H1 (cell line): ENCODE measurements at regions not wholly inside any gene's neighbourhood (a gene's known extent, or its start where the extent isn't known, plus 50 kb on each side); places are given as distances from the start of the nearest gene placed in this dataset.

ENCODE experiments used
- CTCF ChIA-PET: fragments of 300-600 bp; sonication (Branson Sonifier 250); formaldehyde crosslinking; loops from one replicate; lab custom pipeline; 2021; ENCODE audit not compliant: partially characterized antibody; lab: Charles Lee
- POLR2A ChIA-PET: fragments of 300-600 bp; sonication (Branson Sonifier 250); formaldehyde crosslinking; loops from one replicate; lab custom pipeline; 2021; ENCODE audit warnings: inconsistent platforms; ENCODE audit not compliant: partially characterized antibody; lab: Charles Lee
- DNase-seq, 2 experiments: peaks; one replicate each; pipeline versions ENCODE4 v3.0.0 to v3.0.0-alpha.2; 2010 to 2022; ENCODE audit warnings: low spot score in 2 of 2, low read depth in 1 of 2, mixed read lengths in 1 of 2
- FAIRE-seq: peaks from 2 replicates; lab custom pipeline; 2011; peaks lifted over from hg19 to GRCh38; lab: Jason Lieb, UNC
- H2AFZ ChIP-seq: 2 replicates; pipeline ENCODE4 v1.8.1; 2012; ENCODE audit warnings: low read length, inconsistent platforms
- H2AK5ac ChIP-seq: 2 replicates; pipeline ENCODE4 v1.6.1; 2013; ENCODE audit warnings: low read depth, low read length
- H2BK120ac ChIP-seq: replicated peaks from 2 replicates; pipeline ENCODE3; 2013; ENCODE audit warnings: low read depth, low read length, inconsistent platforms
- H2BK12ac ChIP-seq: 2 replicates; pipeline ENCODE4 v1.6.1; 2013; ENCODE audit warnings: low read depth, low read length
- H2BK15ac ChIP-seq: 2 replicates; pipeline ENCODE4 v1.6.1; 2013; ENCODE audit warnings: low read length
- H2BK20ac ChIP-seq: 2 replicates; pipeline ENCODE4 v1.6.1; 2013; ENCODE audit warnings: low read length
- H2BK5ac ChIP-seq: 2 replicates; pipeline ENCODE4 v1.6.1; 2013; ENCODE audit warnings: low read depth, low read length
- H3K14ac ChIP-seq: 2 replicates; pipeline ENCODE4 v1.6.1; 2013; ENCODE audit warnings: inconsistent platforms; ENCODE audit not compliant: insufficient read length
- H3K18ac ChIP-seq: 2 replicates; pipeline ENCODE4 v1.6.1; 2013; ENCODE audit warnings: low read length; ENCODE audit errors: extremely low read depth
- H3K23ac ChIP-seq: 2 replicates; pipeline ENCODE4 v1.6.1; 2013; ENCODE audit warnings: inconsistent platforms; ENCODE audit not compliant: insufficient read length
- H3K23me2 ChIP-seq: 2 replicates; pipeline ENCODE4 v1.6.1; 2013; ENCODE audit warnings: low read depth, low read length
- H3K27ac ChIP-seq: 2 replicates; pipeline ENCODE4 v1.6.1; 2011; ENCODE audit warnings: low read depth, low read length, inconsistent platforms
- H3K27me3 ChIP-seq, 4 experiments: replicated peaks in 1 of 4; 1 replicate in 1 of 4; 2 replicates in 3 of 4; pipeline versions ENCODE4 v1.6.1 to v1.8.1; 2011 to 2013; ENCODE audit warnings: low read length in 3 of 4, mild to moderate bottlenecking in 3 of 4, inconsistent platforms in 2 of 4, mixed read lengths in 2 of 4, moderate library complexity in 1 of 4; ENCODE audit not compliant: control insufficient read depth in 3 of 4, insufficient read depth in 3 of 4; ENCODE audit errors: extremely low read depth in 1 of 4
- H3K36me3 ChIP-seq, 4 experiments: 2 replicates each; pipeline versions ENCODE4 v1.6.1 to v1.8.1; 2011 to 2013; ENCODE audit warnings: mild to moderate bottlenecking in 4 of 4, low read length in 3 of 4, moderate library complexity in 2 of 4, control low read depth in 1 of 4, inconsistent platforms in 1 of 4; ENCODE audit not compliant: insufficient read depth in 4 of 4, control insufficient read depth in 2 of 4
- H3K4ac ChIP-seq: replicated peaks from 2 replicates; pipeline ENCODE3; 2013; ENCODE audit warnings: low read length, low read depth, mixed read lengths, inconsistent platforms; ENCODE audit not compliant: insufficient read length
- H3K4me1 ChIP-seq, 4 experiments: replicated peaks in 1 of 4; 1 replicate in 1 of 4; 2 replicates in 3 of 4; pipeline versions ENCODE4 v1.6.1 to v1.8.1; 2011 to 2013; ENCODE audit warnings: low read length in 3 of 4, inconsistent platforms in 2 of 4, mixed read lengths in 1 of 4; ENCODE audit not compliant: insufficient read depth in 4 of 4, control insufficient read depth in 3 of 4
- H3K4me2 ChIP-seq, 2 experiments: 2 replicates each; pipeline versions ENCODE4 v1.6.1 to v1.8.1; 2011 to 2013; ENCODE audit warnings: low read depth in 2 of 2, low read length in 2 of 2, control low read depth in 1 of 2, inconsistent platforms in 1 of 2, mild to moderate bottlenecking in 1 of 2; ENCODE audit not compliant: insufficient read depth in 1 of 2
- H3K4me3 ChIP-seq, 4 experiments: fragments of 200-600, 300-600 bp in 1 of 4; sonication (generic), shearing (Covaris generic), sonication (Bioruptor Twin) in 1 of 4; 2 replicates each; pipeline versions ENCODE4 v1.5.1 to v1.8.1; 2011 to 2016; ENCODE audit warnings: low read length in 4 of 4, low read depth in 3 of 4, control low read depth in 2 of 4, inconsistent platforms in 2 of 4, mild to moderate bottlenecking in 2 of 4, mixed read lengths in 1 of 4, moderate library complexity in 1 of 4; ENCODE audit not compliant: insufficient read depth in 2 of 4; ENCODE audit errors: extremely low read depth in 1 of 4
- H3K56ac ChIP-seq: replicated peaks from 2 replicates; pipeline ENCODE3; 2013; ENCODE audit warnings: low read depth, mild to moderate bottlenecking, mixed read lengths, low read length, inconsistent platforms; ENCODE audit not compliant: insufficient read length
- H3K79me1 ChIP-seq: 2 replicates; pipeline ENCODE4 v1.6.1; 2013; ENCODE audit warnings: low read depth, low read length, control low read depth
- H3K79me2 ChIP-seq, 2 experiments: 2 replicates each; pipeline versions ENCODE4 v1.6.1 to v1.8.1; 2012 to 2013; ENCODE audit warnings: low read length in 2 of 2, mild to moderate bottlenecking in 2 of 2, inconsistent platforms in 1 of 2; ENCODE audit not compliant: insufficient read depth in 2 of 2, control insufficient read depth in 1 of 2
- H3K9ac ChIP-seq, 4 experiments: replicated peaks in 1 of 4; 1 replicate in 1 of 4; 2 replicates in 3 of 4; pipeline versions ENCODE4 v1.6.1 to v1.8.1; 2011 to 2013; ENCODE audit warnings: low read depth in 3 of 4, low read length in 3 of 4, control low read depth in 2 of 4, mild to moderate bottlenecking in 2 of 4, moderate library complexity in 2 of 4, inconsistent platforms in 1 of 4; ENCODE audit errors: extremely low read depth in 1 of 4
- H3K9me3 ChIP-seq, 2 experiments: 2 replicates each; pipeline versions ENCODE4 v1.6.1 to v1.8.1; 2012 to 2013; ENCODE audit warnings: mild to moderate bottlenecking in 2 of 2, moderate library complexity in 2 of 2, control low read depth in 1 of 2, inconsistent platforms in 1 of 2, low read depth in 1 of 2, low read length in 1 of 2, mixed read lengths in 1 of 2; ENCODE audit not compliant: insufficient read depth in 2 of 2
- H4K20me1 ChIP-seq, 2 experiments: replicated peaks in 1 of 2; 2 replicates each; pipeline versions ENCODE3 to v1.8.1; 2011 to 2013; ENCODE audit warnings: inconsistent platforms in 2 of 2, low read length in 2 of 2, mild to moderate bottlenecking in 1 of 2; ENCODE audit not compliant: insufficient read depth in 2 of 2, control insufficient read depth in 1 of 2
- H4K5ac ChIP-seq: 2 replicates; pipeline ENCODE4 v1.6.1; 2013; ENCODE audit warnings: low read length, low read depth, mixed read lengths, inconsistent platforms; ENCODE audit not compliant: insufficient read length
- H4K8ac ChIP-seq: 2 replicates; pipeline ENCODE4 v1.8.0; 2013; ENCODE audit warnings: mild to moderate bottlenecking, moderate library complexity, low read length, inconsistent platforms; ENCODE audit not compliant: insufficient read depth; ENCODE audit errors: extremely low read depth
- H4K91ac ChIP-seq: replicated peaks from 2 replicates; pipeline ENCODE3; 2013; ENCODE audit warnings: low read length, mixed read lengths, inconsistent platforms; ENCODE audit not compliant: insufficient read length
- KDM5A ChIP-seq: fragments of 200-600 bp; IDR thresholded peaks from 2 replicates; pipeline ENCODE4 v1.7.1; 2012; ENCODE audit warnings: mild to moderate bottlenecking, low read length, inconsistent platforms, mixed read lengths
- NANOG ChIP-seq: IDR thresholded peaks from 2 replicates; pipeline ENCODE4 v1.6.1; 2011; ENCODE audit warnings: low read length, low read depth, mild to moderate bottlenecking, inconsistent platforms; ENCODE audit not compliant: insufficient read depth, poor library complexity, severe bottlenecking
- POU5F1 ChIP-seq: IDR thresholded peaks from 2 replicates; pipeline ENCODE4 v1.6.1; 2011; ENCODE audit warnings: low read depth, mild to moderate bottlenecking, low read length, moderate library complexity
- SAP30 ChIP-seq: fragments of 300-600 bp; sonication (generic); IDR thresholded peaks from 2 replicates; pipeline ENCODE4 v1.7.1; 2012; ENCODE audit warnings: low read length, moderate library complexity, mild to moderate bottlenecking, inconsistent platforms; ENCODE audit not compliant: insufficient read depth, insufficient replicate concordance
- WGBS, 2 experiments: shearing (Covaris generic) in 1 of 2; methylation state at CpG; one replicate each; pipeline versions ENCODE4 v1.1.6 to v1.1.7; 2013 to 2015; ENCODE audit warnings: low lambda C conversion rate in 2 of 2, mixed read lengths in 2 of 2, inconsistent platforms in 1 of 2, low coverage in 1 of 2, missing lambda C conversion rate in 1 of 2; ENCODE audit not compliant: insufficient replicate concordance in 2 of 2, insufficient coverage in 1 of 2, insufficient read length in 1 of 2; ENCODE audit errors: extremely low coverage in 1 of 2, missing lambda C conversion rate in 1 of 2; 5-methylcytosine and 5-hydroxymethylcytosine counted together

DNA sequence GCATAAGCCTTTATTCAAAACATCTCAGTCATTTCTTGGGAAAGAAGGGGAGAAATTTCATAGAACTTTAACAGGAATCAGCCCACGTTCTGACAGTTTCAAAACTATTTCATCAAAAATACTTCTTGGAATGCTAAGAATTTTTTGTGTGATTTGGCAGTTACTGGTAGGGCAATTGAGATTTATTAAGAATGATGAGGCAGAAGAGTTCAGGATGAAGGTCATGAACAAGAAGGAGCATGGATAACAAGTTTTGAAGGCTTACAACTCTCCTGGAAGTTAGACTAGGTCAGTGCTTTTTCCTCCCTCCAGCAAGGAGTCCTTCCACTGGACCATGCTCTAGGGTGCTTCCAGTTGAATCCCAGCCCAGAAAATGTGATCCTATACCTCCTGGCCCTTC is 569.9 kb downstream of the ANKRD7 start:
- no peak overlapping the region for H2BK5ac ChIP-seq
- WGBS, 2 experiments = 100% methylated on average over 1 of the region's 1 CpG; no CpG with 5 or more reads in 1 of the 2 experiments
- no peak overlapping the region for H3K14ac ChIP-seq
- no peak overlapping the region for H3K18ac ChIP-seq
- no peak overlapping the region; a peak in 1 of 7 replicates for H3K9ac ChIP-seq
- no peaks in the 10 kb centered on the region for H3K27me3 ChIP-seq
- H4K5ac ChIP-seq = no peak overlapping the region
- no peak overlapping the region for H2AFZ ChIP-seq
- ChIA-PET CTCF (interaction anchor here (0.5 kb wide), 1 partner anchor 458 kb away, joined by 3 read pairs; no protein-coding TSS in a partner anchor), POLR2A (no interaction called here)
- no peak for DNase-seq
- H3K79me1 ChIP-seq = no peaks in the 10 kb centered on the region
- H3K23me2 ChIP-seq = no peaks in the 10 kb centered on the region
- FAIRE-seq = no peak
- H2BK12ac ChIP-seq = no peak overlapping the region
- H3K4me3 ChIP-seq = no peak overlapping the region
- H2BK120ac ChIP-seq = no peak overlapping the region
- no peaks in the 10 kb centered on the region for H3K9me3 ChIP-seq
- H3K27ac ChIP-seq = no peak overlapping the region
- H4K91ac ChIP-seq = no peak overlapping the region
- H3K79me2 ChIP-seq = no peaks in the 10 kb centered on the region
- H2BK15ac ChIP-seq = no peak overlapping the region
- no peaks in the 10 kb centered on the region for H4K20me1 ChIP-seq
- no peaks in the 10 kb centered on the region; a peak in 1 of 7 replicates for H3K4me1 ChIP-seq
- no peak overlapping the region for H3K23ac ChIP-seq
- no peak overlapping the region for H3K56ac ChIP-seq
- no peak overlapping the region for H3K4ac ChIP-seq
- H3K4me2 ChIP-seq = no peak overlapping the region
- no peaks in the 10 kb centered on the region for H3K36me3 ChIP-seq
- no peak for TF ChIP-seq POU5F1
- TF ChIP-seq NANOG = no peak
- no peak for TF ChIP-seq SAP30
- TF ChIP-seq KDM5A = no peak
- no peak overlapping the region for H4K8ac ChIP-seq
- H2BK20ac ChIP-seq = no peak overlapping the region
- H2AK5ac ChIP-seq = no peak overlapping the region
